ENCODE measurements at regions not wholly inside any gene's neighbourhood (a gene's known extent, or its start where the extent isn't known, plus 50 kb on each side); places are given as distances from the start of the nearest gene placed in this dataset.
"Not testable (repeated sequence)": the region's sequence is repeated elsewhere in the genome, so short reads cannot be mapped to it uniquely, and the experiment has no call there.

GRCh38 chr1:73194965-73195364 is 912.6 kb upstream of the NEGR1 start:
- no peak for DNase-seq
- in situ Hi-C loops (cut with HindIII; ENCODE audit: low pct_ligation_motif_present, low pct_unique_long_range_greater_than_20kb, low sequenced_read_pairs) = no loop called here

- in situ Hi-C loops (cut with HindIII; ENCODE audit: low pct_ligation_motif_present, low pct_unique_long_range_greater_than_20kb, low sequenced_read_pairs); DNase-seq: not testable (repeated sequence)
Measured at GRCh38 chr1:73183581-73183980, 901.2 kb upstream of the NEGR1 start.

- DNase-seq = no peak
- in situ Hi-C loops (cut with HindIII; ENCODE audit: low pct_ligation_motif_present, low pct_unique_long_range_greater_than_20kb, low sequenced_read_pairs) = no loop called here
Measured at GRCh38 chr1:73181190-73181540, 898.8 kb upstream of the NEGR1 start.

- DNase-seq = no peak
- in situ Hi-C loops (cut with HindIII; ENCODE audit: low pct_ligation_motif_present, low pct_unique_long_range_greater_than_20kb, low sequenced_read_pairs) = no loop called here
Measured at GRCh38 chr1:73180397-73181189, 898.3 kb upstream of the NEGR1 start.

GRCh38 chr1:73176902-73177301 is 894.6 kb upstream of the NEGR1 start:
- no peak for DNase-seq
- in situ Hi-C loops (cut with HindIII; ENCODE audit: low pct_ligation_motif_present, low pct_unique_long_range_greater_than_20kb, low sequenced_read_pairs) = no loop called here

- in situ Hi-C loops (cut with HindIII; ENCODE audit: low pct_ligation_motif_present, low pct_unique_long_range_greater_than_20kb, low sequenced_read_pairs) = no loop called here
- no peak for DNase-seq
Measured at GRCh38 chr1:73167009-73167657, 884.8 kb upstream of the NEGR1 start.

GRCh38 chr1:73162564-73162963 is 880.2 kb upstream of the NEGR1 start:
- in situ Hi-C loops (cut with HindIII; ENCODE audit: low pct_ligation_motif_present, low pct_unique_long_range_greater_than_20kb, low sequenced_read_pairs) = no loop called here
- DNase-seq = no peak

- no peak for DNase-seq
- in situ Hi-C loops (cut with HindIII; ENCODE audit: low pct_ligation_motif_present, low pct_unique_long_range_greater_than_20kb, low sequenced_read_pairs) = no loop called here
Measured at GRCh38 chr1:73161418-73161817, 879.1 kb upstream of the NEGR1 start.

GRCh38 chr1:73160759-73161158 is 878.4 kb upstream of the NEGR1 start:
- DNase-seq = no peak
- in situ Hi-C loops (cut with HindIII; ENCODE audit: low pct_ligation_motif_present, low pct_unique_long_range_greater_than_20kb, low sequenced_read_pairs) = no loop called here

- no peak for DNase-seq
- in situ Hi-C loops (cut with HindIII; ENCODE audit: low pct_ligation_motif_present, low pct_unique_long_range_greater_than_20kb, low sequenced_read_pairs) = no loop called here
Measured at GRCh38 chr1:73144311-73144710, 862.0 kb upstream of the NEGR1 start.

GRCh38 chr1:73136975-73137374 is 854.6 kb upstream of the NEGR1 start:
- in situ Hi-C loops (cut with HindIII; ENCODE audit: low pct_ligation_motif_present, low pct_unique_long_range_greater_than_20kb, low sequenced_read_pairs) = no loop called here
- DNase-seq = no peak

GRCh38 chr1:73106931-73107330 is 824.6 kb upstream of the NEGR1 start:
- DNase-seq = no peak
- in situ Hi-C loops (cut with HindIII; ENCODE audit: low pct_ligation_motif_present, low pct_unique_long_range_greater_than_20kb, low sequenced_read_pairs) = no loop called here

- in situ Hi-C loops (cut with HindIII; ENCODE audit: low pct_ligation_motif_present, low pct_unique_long_range_greater_than_20kb, low sequenced_read_pairs) = no loop called here
- DNase-seq = no peak
Measured at GRCh38 chr1:73105755-73106154, 823.4 kb upstream of the NEGR1 start.

GRCh38 chr1:73104749-73105148 is 822.4 kb upstream of the NEGR1 start:
- no peak for DNase-seq
- in situ Hi-C loops (cut with HindIII; ENCODE audit: low pct_ligation_motif_present, low pct_unique_long_range_greater_than_20kb, low sequenced_read_pairs) = no loop called here

GRCh38 chr1:73100216-73100615 is 817.9 kb upstream of the NEGR1 start:
- in situ Hi-C loops (cut with HindIII; ENCODE audit: low pct_ligation_motif_present, low pct_unique_long_range_greater_than_20kb, low sequenced_read_pairs) = no loop called here
- no peak for DNase-seq

GRCh38 chr1:73097917-73098316 is 815.6 kb upstream of the NEGR1 start:
- in situ Hi-C loops (cut with HindIII; ENCODE audit: low pct_ligation_motif_present, low pct_unique_long_range_greater_than_20kb, low sequenced_read_pairs) = no loop called here

GRCh38 chr1:73096841-73097240 is 814.5 kb upstream of the NEGR1 start:
- no peak for DNase-seq
- in situ Hi-C loops (cut with HindIII; ENCODE audit: low pct_ligation_motif_present, low pct_unique_long_range_greater_than_20kb, low sequenced_read_pairs) = no loop called here

More at GRCh38 chr1:73097917-73098316, 815.6 kb upstream of the NEGR1 start:
- no peak for DNase-seq

GRCh38 chr1:73092383-73092782 is 810.0 kb upstream of the NEGR1 start:
- in situ Hi-C loops (cut with HindIII; ENCODE audit: low pct_ligation_motif_present, low pct_unique_long_range_greater_than_20kb, low sequenced_read_pairs) = no loop called here
- DNase-seq = no peak

- in situ Hi-C loops (cut with HindIII; ENCODE audit: low pct_ligation_motif_present, low pct_unique_long_range_greater_than_20kb, low sequenced_read_pairs) = no loop called here
- no peak for DNase-seq
Measured at GRCh38 chr1:73066866-73067265, 784.5 kb upstream of the NEGR1 start.

- in situ Hi-C loops (cut with HindIII; ENCODE audit: low pct_ligation_motif_present, low pct_unique_long_range_greater_than_20kb, low sequenced_read_pairs) = no loop called here
- DNase-seq = no peak
Measured at GRCh38 chr1:73065339-73066041, 783.2 kb upstream of the NEGR1 start.
